GM19397 (cell line): ENCODE measurements at regions not wholly inside any gene's neighbourhood (a gene's known extent, or its start where the extent isn't known, plus 50 kb on each side); places are given as distances from the start of the nearest gene placed in this dataset.
A peak's percentile ranks its signal among the peaks of the same experiment; 100 is the strongest.

Experiments used
- ATAC-seq: cut with Tn5 transposase; IDR thresholded peaks from one replicate; pipeline ENCODE4 v1.9.1; 2021; ENCODE audit warnings: mild to moderate bottlenecking, moderate library complexity; ENCODE audit not compliant: unreplicated experiment

DNA sequence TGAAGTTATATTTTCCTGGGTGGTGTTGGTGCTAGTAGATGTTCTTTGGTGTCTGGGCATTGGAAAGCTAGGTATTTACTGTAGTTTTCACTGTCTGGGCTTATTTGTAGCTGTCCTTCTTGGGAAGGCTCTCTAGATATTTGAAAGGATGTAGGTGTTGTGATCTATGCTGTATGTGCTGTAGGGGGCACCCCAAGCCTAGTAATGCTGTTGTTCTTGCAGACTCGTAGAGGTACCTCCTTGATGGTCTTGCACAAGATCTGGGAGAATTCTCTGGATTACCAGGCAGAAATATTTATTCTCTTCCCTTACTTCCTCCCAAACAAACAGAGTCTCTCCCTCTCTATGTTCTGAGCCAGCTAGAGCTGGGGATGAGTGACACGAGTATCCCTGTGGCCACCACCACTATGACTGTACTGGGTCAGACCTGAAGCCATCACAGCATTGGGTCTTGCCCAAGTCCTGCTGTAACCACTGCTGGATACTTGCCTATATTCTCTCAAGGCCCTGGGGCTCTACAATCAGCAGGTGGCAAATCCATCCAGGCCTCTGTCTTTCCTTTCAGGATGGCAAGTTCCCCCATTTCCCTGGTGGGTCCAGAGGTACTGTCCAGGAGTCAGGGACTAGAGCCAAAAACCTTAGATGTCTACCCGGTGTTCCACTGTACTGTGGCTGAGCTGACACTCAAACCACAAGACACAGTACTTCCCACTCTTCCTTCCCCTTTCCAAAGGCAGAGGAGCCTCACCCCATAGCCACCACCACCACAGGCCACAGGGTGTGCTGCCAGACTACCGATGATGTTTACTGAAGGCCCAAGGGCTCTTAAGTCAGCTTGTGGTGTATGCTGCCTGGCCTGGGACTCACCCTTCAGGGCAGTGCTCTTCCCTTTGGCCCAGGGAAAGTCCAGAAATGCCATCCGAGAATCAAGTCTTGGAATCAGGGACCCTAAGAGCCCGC, 195.2 kb upstream of the DPPA4 start:
- ATAC-seq = peak; percentile 52

DNA sequence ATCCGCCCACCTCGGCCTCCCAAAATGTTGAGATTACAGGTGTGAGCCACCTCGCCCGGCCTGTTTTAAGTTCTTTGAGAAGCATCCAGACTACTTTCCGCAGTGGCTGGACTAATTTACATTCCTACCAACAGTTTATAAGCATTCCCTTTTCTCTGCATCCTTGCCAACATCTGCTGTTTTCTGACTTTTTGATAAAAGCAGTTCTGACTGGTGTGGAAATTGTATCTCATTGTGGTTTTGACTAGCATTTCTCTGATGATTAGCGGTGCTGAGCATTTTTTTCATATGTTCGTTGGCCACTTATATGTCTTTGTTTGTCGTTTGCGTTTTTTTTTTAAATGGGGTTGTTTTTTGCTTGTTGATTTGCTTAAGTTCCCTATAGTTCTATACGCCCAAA, 208.4 kb upstream of the DPPA4 start:
- ATAC-seq = no peak

DNA sequence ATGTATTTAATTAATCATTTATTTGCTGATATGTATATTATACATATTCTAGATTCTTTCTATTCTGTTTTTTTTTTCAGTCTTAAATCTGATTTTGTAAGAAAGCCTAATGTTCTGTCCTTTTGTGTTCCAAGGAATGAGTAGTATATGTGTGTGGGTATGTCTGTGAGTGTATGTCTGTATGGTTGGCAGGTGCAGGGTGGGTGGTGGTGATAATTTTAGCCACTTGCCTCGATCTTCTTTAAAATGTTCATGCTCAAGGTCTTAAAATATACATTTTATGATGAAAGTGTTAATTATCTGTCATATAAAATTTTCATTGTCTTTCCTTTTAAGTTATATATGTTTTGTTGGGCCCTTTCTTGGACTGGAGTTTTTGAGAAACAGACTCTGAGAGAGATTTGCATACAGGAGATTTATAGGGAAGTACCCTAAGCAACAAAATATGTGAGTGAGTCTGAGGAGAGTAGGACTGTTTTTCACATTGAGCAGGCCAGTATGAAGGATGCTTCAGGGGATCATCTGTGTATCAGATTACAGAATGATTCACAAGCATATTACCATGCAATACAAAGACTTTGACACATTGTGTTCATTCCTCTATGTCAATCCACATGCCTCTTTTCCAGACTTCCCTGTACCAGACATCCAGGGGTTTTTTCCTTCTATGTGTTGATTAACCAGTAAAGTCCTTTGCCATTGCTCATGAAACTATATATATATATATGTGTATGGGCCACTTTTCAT, 211.0 kb upstream of the DPPA4 start:
- ATAC-seq = no peak

DNA sequence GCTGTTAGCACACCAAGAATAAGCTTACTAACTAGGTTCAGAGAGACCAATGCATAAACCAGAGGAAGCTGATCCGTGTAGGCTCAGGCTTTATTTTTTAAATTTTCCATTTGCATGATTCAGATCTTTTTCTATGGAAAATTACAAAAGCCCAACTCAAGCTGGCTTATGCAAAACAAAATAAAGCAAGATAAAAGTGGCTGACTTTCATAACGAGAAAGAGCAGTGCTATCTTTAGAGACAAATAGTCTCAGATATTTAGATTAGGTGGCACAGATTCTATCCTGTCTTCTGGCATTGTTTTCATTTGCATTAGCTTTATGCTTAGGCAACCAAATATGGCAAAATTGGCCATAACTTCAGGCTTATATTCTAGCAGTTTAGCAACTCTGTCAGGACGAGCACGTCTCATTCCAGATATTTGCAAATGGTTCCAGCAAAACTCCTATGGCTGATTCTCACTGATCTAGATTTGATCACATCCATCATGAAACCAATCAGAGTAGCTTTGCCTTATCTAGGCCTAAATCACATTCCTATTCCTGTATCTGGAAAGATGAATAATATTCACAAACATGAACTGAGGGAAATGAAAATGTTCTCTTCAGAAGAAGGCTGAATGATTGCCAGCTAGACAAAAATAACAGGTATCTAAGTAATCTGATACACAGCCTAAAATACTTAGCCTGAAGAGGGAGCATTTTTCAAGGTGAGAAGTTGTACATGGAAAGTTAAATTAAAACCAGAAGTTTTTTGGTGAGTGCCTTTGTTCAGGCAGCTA, 216.4 kb upstream of the DPPA4 start:
- ATAC-seq = no peak

DNA sequence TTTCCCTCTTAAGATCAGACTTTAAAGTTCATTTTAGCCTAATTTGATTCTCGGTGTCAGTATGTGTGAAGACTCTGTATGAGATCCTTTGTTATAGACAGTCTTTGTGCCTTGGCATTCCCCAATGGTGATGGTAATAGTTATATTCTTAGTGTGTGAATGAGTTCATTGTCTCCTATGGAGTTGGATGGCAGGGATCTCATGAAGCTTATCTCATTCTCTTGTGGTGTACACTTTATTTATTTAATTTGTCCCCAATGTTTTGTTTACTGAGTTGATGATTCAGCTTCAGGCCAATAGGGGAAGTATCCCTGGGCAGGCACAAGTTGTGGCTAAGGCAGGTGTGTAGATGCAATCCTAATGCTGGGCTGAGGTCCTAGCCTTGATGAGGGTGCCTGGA, 222.0 kb upstream of the DPPA4 start:
- no peak for ATAC-seq

DNA sequence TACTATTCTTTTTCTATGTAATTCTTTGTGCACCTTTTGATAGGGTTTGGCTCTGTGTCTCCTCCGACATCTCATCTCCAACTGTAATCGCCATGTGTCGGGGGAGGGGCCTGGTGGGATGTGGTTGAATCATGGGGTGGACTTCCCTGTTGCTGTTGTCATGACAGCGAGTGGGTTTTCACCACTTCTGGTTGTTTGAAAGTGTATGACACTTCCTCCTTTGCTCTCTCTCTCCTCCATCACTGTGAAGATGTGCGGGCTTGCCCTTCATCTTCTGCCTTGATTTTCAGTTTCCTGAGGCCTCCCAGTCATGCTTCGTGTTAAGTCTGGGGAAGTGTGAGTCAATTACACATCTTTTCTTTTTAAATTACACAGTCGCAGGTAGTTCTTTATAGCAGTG, 225.8 kb upstream of the DPPA4 start:
- no peak for ATAC-seq

DNA sequence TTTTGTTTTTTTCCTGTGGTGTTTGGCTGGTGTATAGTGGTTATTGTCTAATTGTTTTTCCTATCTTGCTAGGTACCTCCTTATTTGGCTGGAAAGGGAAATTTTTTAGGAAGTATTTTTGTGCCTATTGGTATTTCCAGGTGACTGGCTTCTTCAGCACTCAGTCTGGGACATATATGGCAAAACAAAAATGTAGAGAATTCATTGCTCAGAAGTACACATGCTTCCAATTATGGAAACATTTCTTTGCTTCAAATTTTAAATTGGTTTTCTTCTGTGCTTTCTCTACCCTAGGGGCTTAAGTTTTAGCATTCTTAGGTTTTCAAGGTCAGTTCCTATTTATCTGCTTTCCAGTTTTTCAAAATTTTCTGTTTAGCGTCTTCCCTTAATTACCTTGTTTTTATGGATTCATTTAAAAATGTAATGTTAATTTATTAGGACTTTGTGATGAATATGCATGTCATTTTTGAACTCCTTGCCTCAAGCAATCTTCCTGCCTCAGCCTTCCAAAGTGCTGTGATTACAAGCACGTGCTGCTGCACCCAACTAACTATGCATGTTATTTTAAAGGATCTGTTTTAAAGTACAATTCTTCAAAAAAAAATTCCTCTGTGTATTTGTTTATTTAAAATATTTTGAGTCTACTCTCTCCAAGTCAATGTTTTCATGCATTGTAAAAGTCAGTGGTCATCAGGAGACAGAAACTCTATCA, 231.9 kb upstream of the DPPA4 start:
- no peak for ATAC-seq

DNA sequence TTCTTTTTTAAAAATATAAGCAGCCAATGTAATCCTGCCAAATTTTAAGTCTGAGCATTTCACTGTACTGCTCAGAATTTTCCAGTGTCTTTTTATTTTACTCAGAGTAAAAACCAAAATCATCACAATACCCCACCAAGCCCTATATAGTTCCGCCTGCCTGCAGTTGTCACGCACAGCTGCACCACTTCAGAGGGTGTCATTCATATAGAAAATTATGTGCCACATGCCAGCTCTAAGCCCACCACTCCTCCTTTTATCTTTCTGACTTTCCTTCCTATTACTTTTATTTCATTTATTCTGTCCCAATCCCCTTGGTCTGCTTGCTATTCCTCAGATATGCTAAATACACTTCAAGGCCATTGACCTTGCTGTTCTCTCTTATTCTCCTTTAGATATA, 233.1 kb upstream of the DPPA4 start:
- no peak for ATAC-seq

DNA sequence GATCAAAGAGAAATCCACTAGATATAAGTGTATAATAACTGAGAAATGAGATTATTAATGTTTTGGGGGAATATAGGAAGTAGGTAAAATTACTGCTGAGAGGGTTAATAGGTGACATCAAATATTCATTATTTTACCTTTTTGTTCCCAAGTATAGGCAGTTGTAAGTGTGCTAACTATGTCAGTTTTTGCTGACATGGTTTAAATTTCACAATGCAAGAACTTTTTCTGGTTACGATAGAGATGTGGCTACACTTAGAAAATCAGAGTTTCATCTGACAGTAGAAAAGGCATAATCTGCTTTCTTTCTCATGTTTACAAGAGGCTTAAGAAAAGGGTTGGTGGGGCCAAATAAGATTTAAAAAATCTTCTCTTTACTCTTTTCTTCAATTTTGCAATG, 235.0 kb upstream of the DPPA4 start:
- ATAC-seq = no peak

DNA sequence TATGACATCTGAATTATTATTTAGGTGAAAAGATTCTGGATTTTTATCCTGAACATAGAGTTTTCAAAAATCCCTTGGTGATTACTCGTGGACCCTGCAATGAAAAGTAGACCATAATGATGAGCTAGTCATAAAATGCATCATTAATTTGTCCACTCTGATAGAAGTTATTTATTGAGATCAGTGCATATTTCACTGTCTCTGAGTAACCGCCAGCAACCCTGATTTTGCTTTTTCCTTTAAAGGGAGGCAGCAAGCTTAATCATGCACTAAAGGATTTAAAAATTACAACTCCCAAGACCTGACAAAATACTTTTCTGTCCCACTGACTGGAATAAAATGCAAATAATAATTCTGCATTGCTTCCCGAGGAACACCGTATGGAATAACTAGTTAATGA, 259.6 kb upstream of the DPPA4 start:
- ATAC-seq = no peak

DNA sequence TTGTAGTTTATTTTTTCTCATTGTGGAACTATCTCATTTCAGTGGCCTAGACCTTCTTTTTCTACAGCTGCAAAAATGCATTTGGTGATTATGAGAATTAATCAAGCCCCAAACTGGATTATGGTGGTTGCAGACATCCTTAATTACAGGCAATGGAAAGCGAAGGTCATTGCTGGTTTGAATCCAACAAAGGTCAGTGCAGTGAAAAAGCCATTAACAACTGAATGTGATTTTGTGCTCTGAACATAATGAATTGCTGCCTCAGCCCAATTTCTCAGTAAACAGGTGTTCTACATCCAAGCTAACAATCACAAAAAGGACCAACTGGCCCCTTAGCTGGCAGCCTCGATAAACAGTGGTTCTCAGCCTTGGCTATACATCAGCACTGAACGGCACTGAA, 260.1 kb upstream of the DPPA4 start:
- no peak for ATAC-seq

DNA sequence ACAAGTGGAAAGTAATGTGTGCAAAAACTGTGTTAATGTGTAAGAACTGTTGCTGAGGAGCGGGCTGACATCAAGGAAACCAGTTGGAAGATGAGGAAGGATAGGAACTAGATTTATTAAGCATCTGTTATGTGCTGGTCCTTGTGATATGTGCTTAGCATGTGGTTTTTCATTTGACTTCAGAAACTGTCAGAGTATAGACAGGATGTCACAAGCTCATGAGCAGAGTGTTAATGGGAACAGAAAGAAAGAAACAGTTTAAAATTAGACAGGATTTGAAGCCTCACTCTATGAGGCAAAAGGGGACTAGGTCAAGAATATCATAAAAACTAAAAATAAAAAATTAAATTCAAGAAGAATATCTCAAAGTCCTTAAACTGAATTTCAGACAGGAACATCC, 270.6 kb upstream of the DPPA4 start:
- ATAC-seq = no peak

DNA sequence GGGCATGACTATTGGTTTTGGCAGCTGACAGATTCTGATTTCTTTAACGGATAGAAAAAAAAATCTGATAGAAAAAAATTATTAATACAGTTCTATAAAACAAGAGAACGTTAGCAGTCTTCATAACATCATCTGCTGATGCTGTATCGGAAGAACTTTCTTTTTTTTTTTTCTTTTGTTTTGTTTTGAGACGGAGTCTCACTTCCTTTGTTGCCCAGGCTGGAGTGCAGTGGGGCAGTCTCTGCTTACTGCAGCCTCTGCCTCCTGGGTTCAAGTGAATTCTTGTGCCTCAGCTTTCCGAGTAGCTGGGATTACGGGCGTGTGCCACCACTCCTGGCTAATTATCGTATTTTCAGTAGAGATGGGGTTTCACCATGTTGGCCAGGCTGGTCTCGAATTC, 271.2 kb upstream of the DPPA4 start:
- no peak for ATAC-seq

DNA sequence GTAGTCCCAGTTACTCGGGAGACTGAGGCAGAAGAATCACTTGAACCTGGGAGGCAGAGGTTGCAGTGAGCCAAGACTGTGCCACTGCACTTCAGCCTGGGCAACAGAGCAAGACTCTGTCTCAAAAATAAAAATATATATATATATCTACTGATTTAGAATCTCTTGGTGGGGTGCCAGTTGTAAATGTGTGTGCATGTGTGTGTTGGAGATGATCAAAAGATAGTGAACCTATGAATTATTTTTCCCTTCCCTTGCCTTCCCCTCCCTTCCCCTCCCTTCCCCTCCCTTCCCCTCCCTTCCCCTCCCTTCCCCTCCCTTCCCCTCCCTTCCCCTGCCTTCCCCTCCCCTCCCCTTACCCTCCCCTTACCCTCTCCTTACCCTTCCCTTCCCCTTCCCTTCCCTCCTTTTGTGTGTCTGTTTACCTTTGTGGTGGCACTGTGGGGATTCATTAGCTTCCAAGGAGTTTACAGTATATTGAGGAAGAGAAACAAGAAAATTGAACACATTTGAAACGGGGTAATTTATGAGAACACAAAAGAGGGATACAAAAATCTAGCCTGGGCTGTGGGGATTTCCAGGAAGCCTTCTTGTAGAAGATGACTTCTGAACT, 281.5 kb upstream of the DPPA4 start:
- no peak for ATAC-seq

DNA sequence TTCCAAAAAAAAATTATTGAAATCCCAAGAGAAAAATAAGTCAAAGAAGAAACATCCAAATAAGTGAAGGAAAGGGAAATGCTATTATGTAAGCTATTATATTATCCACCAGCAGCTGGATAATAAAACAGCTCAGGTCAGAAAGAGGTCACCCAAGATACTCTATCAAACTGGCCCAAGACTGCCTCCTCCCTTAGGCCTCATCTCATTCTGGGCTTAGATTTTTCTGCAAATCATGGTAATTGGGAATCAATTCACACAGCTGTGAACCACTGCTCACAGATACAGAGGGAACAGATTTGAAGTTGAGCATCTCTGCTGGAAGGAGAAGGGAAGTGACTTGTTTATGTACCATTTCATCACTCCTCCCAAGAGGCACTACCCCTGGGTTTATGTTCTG, 294.6 kb upstream of the DPPA4 start:
- ATAC-seq = no peak

DNA sequence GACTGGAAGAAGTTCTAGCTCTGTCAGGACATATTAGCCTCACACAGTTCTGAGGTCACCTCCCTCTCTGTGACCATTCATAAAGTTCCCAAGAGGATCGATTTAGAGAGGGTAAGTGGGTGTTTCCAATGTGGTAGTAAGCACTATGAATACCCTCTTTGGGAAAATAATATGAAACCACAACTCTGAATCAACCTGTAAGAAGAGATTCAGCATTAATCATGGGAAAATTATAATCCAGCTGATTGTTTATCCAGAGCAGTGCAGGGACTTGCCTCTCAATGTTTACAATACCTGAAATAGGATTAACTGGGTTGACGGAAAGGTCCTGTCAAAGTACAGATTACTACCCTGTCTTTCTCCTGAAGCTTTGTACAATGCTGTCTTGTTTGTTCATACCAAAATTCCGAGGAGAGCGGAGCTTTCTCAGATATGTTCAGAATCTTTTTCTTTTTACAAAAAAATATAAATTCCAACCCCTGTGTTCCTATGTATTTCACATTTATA, 302.9 kb upstream of the DPPA4 start:
- no peak for ATAC-seq

DNA sequence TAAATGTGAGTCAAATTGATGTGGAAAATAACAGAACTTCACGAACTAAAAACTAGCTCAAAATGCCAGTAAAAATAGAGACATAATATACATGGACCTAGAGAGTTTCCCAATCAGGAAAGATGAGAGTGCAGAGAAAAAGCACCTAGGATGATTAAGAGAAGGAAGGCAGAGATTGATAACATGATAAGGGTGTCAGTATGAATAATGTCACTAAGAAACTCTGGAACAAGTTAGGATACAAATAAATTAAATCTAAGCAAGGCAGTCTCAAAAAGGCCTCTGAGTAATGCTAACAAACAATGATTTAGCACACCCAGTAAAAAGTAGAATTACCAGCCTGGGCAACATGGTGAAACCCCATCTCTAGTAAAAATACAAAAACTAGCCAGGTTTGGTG, 304.7 kb upstream of the DPPA4 start:
- ATAC-seq = no peak

DNA sequence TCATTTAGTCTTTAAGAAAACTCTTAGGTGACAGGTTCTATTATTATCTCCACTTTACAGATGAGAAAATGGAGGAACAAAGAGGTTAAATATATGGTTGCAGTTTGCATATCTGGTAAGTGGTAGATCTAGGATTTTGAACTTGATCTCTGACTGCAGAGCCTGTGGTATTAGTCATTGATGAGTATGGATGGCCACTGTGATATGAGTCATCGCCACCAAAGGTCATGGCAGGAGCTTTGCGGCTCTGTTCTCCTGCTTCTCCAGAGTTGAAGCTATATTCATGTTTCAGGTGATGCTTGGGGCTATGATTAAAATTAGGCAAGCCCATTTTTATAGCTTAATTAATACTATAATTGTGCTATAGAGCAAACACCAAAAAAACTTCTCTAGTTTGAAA, 306.2 kb upstream of the DPPA4 start:
- ATAC-seq = no peak

DNA sequence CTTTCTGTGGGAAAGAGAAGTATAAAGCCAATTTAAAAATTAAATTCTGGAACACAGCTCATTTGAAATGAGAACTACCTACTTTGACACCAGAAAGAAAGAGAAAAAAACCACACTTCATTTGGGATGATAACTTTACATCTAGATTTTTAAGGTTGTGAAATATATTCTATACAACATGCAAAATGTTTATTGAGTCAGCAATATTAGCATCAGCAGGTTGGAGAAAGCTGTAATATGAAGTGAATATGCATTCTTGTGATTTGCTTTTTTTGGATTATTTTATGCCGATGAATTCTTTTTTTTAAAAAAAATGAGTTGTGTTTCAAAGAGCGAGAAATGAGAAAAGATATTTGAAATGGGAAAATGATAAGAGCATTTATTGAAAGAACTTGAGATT, 307.0 kb upstream of the DPPA4 start:
- ATAC-seq = no peak

DNA sequence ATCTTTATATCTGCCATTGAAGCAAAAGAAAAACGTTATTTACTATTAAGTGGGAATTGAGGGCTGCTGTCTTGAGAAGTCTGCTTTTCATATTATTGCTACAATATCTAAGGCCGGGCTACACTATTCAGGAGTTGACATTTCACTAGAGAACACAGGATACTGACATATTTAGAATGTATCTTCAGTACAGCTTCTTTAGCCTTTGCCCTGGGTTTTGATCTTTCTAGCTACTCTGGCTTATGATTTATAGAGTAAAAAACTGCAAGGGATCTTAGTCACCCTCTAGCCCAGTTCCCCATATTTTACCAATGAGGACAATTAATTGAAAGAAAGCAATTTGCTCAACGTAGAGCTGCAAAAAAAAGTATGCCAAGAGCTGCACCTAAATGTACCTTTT, 307.4 kb upstream of the DPPA4 start:
- no peak for ATAC-seq
